Tibial nerve (tissue), 4 donors: ENCODE measurements at regions not wholly inside any gene's neighbourhood (a gene's known extent, or its start where the extent isn't known, plus 50 kb on each side); places are given as distances from the start of the nearest gene placed in this dataset.

ENCODE experiments used
- DNase-seq, 2 donors: peaks; one replicate each; pipeline ENCODE4 v3.0.0-alpha.2; 2019; ENCODE audit warnings: low spot score in 2 of 2
- H3K27ac ChIP-seq, 4 donors: fragments of 200-600 bp; sonication (generic) in 3 of 4; one replicate each; pipeline ENCODE4 v1.5.1; 2017 to 2019; ENCODE audit warnings: mild to moderate bottlenecking in 1 of 4
- H3K27me3 ChIP-seq, 2 donors: fragments of 200-600 bp; sonication (generic) in 1 of 2; one replicate each; pipeline versions ENCODE4 v1.5.1 to v1.6.0; 2017 to 2019
- H3K36me3 ChIP-seq, 3 donors: fragments of 200-600 bp; sonication (generic); one replicate each; pipeline ENCODE4 v1.5.1; 2018 to 2019
- H3K4me1 ChIP-seq, 4 donors: fragments of 200-600 bp; sonication (generic) in 3 of 4; one replicate each; pipeline ENCODE4 v1.5.1; 2017 to 2019
- H3K4me3 ChIP-seq, 4 donors: fragments of 200-600 bp; sonication (generic) in 3 of 4; one replicate each; pipeline ENCODE4 v1.5.1; 2017 to 2019; ENCODE audit warnings: mild to moderate bottlenecking in 1 of 4, moderate library complexity in 1 of 4
- H3K9me3 ChIP-seq, 4 donors: fragments of 200-600 bp; sonication (generic) in 3 of 4; one replicate each; pipeline ENCODE4 v1.5.1; 2017 to 2019
- EP300 ChIP-seq, 2 donors: sonication (generic); formaldehyde crosslinking; IDR thresholded peaks; one replicate each; pipeline ENCODE4 v1.6.1; 2017; ENCODE audit warnings: antibody characterized with exemption in 2 of 2, mild to moderate bottlenecking in 1 of 2
- POLR2A ChIP-seq, 2 donors: fragments of 450-650 bp; IDR thresholded peaks; one replicate each; pipeline ENCODE4 v1.6.1; 2017; ENCODE audit warnings: antibody characterized with exemption in 2 of 2, mild to moderate bottlenecking in 2 of 2, moderate library complexity in 2 of 2
- WGBS, 2 donors: methylation state at CpG; one replicate each; pipeline ENCODE4 v1.1.5; 2018; 5-methylcytosine and 5-hydroxymethylcytosine counted together
- TF ChIP-seq, protein P1 (sequence below), 5 experiments: fragments of 200-600 bp in 3 of 5; fragments of 450-650 bp in 2 of 5; sonication (generic) in 3 of 5; IDR thresholded peaks; one replicate each; pipeline ENCODE4 v1.5.1; 2016 to 2019; ENCODE audit warnings: antibody characterized with exemption in 5 of 5, mild to moderate bottlenecking in 3 of 5, moderate library complexity in 2 of 5

DNA sequence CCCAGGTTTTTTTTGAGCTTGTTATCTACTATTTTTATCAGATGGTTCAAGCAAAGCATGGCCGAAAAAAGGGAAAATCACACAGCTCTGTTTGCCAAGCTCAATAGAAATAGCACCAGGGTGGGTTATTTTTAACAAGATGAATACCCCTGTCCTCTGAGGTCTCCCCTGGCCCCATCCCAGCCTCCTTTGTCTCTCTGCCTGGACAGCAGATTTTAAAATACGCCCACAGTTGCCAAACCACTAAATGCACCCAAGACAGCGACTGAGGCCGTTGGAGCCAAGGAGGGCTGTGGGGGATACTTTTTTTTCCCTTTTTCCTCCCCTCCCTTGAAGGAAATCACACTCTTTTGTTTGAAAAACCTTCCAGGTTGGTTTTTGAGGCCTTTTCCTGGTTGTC is 106.6 kb downstream of the VEGFA start:
- Histone ChIP-seq H3K9me3 (no peaks in the 10 kb centered on the region), H3K4me3 (no peak overlapping the region), H3K27ac (no peak overlapping the region), H3K36me3 (no peaks in the 10 kb centered on the region), H3K27me3 (no peaks in the 10 kb centered on the region), H3K4me1 (peaks cover 0 to 12% (median 3%) of the 10 kb centered on the region in 4 donors)
- no peak for TF ChIP-seq POLR2A (IDR thresholded peaks at IDR 0.05)
- TF ChIP-seq EP300 (IDR thresholded peaks at IDR 0.05): no peak
- TF ChIP-seq, protein P1, sequence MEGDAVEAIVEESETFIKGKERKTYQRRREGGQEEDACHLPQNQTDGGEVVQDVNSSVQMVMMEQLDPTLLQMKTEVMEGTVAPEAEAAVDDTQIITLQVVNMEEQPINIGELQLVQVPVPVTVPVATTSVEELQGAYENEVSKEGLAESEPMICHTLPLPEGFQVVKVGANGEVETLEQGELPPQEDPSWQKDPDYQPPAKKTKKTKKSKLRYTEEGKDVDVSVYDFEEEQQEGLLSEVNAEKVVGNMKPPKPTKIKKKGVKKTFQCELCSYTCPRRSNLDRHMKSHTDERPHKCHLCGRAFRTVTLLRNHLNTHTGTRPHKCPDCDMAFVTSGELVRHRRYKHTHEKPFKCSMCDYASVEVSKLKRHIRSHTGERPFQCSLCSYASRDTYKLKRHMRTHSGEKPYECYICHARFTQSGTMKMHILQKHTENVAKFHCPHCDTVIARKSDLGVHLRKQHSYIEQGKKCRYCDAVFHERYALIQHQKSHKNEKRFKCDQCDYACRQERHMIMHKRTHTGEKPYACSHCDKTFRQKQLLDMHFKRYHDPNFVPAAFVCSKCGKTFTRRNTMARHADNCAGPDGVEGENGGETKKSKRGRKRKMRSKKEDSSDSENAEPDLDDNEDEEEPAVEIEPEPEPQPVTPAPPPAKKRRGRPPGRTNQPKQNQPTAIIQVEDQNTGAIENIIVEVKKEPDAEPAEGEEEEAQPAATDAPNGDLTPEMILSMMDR (IDR thresholded peaks at IDR 0.05): no peak
- DNase-seq: no peak
- WGBS, 2 donors: 47 to 62% methylated on average over 4 of the region's 4 CpGs

DNA sequence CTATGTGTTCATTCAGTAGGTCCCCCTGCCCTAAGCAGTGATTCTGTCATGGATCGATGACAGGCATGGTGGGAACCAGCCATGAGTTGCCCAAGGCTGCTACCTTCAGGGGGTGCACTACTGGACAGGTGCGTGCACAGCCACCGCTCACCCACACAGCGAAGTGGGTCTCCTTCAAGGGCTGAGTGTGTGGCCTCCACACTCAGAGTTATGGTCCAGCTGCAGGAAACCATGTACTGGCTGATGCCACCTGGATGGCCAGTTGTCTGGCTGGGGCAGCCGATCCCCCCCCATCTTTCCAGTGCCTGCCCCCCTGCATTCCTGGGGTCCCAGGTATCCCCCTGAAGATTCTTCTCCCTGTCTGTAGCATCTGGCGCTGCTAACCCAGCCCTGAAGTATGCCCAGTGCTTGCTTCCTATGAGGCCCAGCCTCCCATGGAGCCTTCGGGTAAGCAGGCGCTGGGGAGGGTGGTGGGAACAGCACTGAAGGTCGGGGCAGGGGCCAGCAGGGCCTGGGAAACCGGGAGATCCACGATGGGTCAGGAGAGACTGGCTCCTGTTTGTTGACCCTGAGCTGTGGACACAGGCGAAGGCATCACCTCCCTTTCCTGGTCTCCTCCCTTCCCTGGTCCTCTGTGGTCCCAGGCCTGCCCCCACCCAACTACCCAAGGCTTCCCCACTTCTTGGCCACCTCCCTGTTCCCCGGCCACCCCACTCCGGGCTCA is 106.0 kb downstream of the VEGFA start:
- TF ChIP-seq EP300 (IDR thresholded peaks at IDR 0.05): no peak
- TF ChIP-seq POLR2A (IDR thresholded peaks at IDR 0.05): no peak
- TF ChIP-seq, protein P1 (IDR thresholded peaks at IDR 0.05): no peak
- WGBS, 2 donors: 62 to 74% methylated on average over 12 to 14 of the region's 14 CpGs

DNA sequence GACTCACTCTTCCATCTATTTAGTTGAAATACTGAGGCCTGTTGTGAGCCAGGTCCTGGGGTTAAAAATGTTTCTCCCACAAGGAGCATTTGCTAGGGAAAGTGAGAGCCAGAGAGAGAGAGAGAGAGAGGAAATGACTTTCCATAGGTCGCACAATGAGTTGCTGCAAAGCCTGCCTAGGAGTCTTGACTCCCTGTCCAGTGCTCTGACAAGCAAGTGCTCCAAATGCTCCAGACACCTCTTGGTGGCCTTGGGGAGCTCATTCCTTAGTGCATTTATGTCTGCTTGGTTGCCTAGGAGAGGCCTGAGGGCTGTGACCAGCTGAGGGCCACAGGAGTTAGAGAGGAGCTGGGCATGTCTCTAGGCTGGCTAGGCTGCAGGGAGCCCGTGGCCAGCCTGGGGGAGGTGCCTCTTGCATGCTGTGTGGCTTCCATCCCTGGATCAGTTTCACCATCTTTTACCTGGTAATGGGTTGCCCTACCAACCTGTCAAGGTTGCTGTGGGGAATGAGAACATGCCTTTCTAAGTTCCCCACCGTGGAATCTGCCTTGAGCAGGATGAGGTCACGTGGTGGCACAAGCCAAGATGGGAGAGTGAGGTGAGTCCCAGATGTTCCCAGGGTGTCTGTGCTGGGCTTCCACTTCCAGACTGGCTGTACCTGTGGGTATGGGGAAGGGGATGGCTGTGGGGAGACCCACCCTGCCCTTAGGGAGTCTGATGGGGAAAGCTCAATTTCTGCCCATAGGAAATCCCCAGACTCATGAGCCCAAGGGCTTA is 105.0 kb downstream of the VEGFA start:
- H3K27ac ChIP-seq: no peak overlapping the region
- H3K4me1 ChIP-seq: peaks cover 0 to 12% (median 3%) of the 10 kb centered on the region in 4 donors
- no peak overlapping the region for H3K4me3 ChIP-seq
- no peaks in the 10 kb centered on the region for H3K36me3 ChIP-seq
- H3K27me3 ChIP-seq: no peaks in the 10 kb centered on the region
- no peaks in the 10 kb centered on the region for H3K9me3 ChIP-seq
- no peak for DNase-seq
- TF ChIP-seq, protein P1 (IDR thresholded peaks at IDR 0.05): no peak
- TF ChIP-seq EP300 (IDR thresholded peaks at IDR 0.05): no peak
- TF ChIP-seq POLR2A (IDR thresholded peaks at IDR 0.05): no peak
- 91 to 100% methylated on average over 3 to 4 of the region's 4 CpGs for WGBS, 2 donors

More for the DNA sequence above, 106.0 kb downstream of the VEGFA start:
- DNase-seq: no peak
- H3K9me3 ChIP-seq: no peaks in the 10 kb centered on the region
- H3K27me3 ChIP-seq: no peaks in the 10 kb centered on the region
- no peak overlapping the region for H3K4me3 ChIP-seq
- no peak overlapping the region for H3K27ac ChIP-seq
- no peaks in the 10 kb centered on the region for H3K36me3 ChIP-seq
- peaks cover 0 to 12% (median 3%) of the 10 kb centered on the region in 4 donors for H3K4me1 ChIP-seq

DNA sequence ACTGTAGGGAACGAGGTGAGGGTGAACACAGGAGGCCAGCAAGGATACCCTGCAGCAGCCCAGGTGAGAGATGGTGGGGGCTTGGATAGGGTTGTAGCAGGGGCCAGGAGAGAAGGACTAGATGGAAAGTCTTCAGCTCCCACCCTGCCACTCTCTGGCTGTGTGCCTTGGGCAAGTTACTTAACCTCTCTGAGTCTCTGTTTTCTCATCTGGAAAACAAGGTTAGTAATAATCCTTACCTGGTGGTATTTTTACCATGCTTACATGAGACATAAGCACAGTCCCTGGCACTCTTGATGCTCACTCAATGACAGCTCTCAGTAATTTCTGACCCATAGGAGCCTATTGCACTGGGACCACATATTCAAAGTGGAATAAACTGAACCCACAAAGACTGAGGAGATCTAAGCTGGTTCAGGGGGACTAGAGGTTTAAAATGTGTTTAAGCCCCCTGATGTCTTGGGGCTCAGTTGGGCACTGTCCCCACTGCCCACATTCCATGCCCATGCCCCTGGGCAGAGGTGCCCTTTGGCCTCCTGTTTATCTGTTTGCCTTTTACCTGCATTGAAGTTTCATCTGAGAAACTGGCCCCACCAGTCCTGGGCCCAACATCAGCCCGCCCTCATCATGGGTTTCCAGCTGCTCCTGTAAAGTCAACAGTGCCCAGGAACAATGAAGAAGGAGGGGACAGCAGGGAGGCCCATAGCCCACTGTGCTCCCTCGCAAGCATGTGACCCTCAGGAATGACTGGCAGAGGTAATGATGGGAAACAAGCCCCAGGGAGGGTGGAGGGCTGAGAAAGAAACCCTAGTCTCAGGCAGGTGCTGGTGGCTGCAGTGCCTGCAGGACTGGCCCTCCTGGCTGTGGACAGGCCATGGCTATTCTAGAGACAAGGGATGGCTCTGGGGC is 104.0 kb downstream of the VEGFA start:
- Histone ChIP-seq H3K27me3 (no peaks in the 10 kb centered on the region), H3K27ac (no peak overlapping the region), H3K4me3 (no peak overlapping the region), H3K4me1 (peaks cover 0 to 10% (median 3%) of the 10 kb centered on the region in 4 donors), H3K9me3 (no peaks in the 10 kb centered on the region), H3K36me3 (no peaks in the 10 kb centered on the region)
- 87 to 97% methylated on average over 3 of the region's 3 CpGs for WGBS, 2 donors
- DNase-seq: no peak
- TF ChIP-seq POLR2A (IDR thresholded peaks at IDR 0.05): no peak
- TF ChIP-seq, protein P1 (IDR thresholded peaks at IDR 0.05): no peak
- TF ChIP-seq EP300 (IDR thresholded peaks at IDR 0.05): no peak
